HTR-8/SVneo (cell line): ENCODE measurements at regions not wholly inside any gene's neighbourhood (a gene's known extent, or its start where the extent isn't known, plus 50 kb on each side); places are given as distances from the start of the nearest gene placed in this dataset.
"Not testable (repeated sequence)": the region's sequence is repeated elsewhere in the genome, so short reads cannot be mapped to it uniquely, and the experiment has no call there.

Source experiments
- DNase-seq: peaks from one replicate; pipeline ENCODE4 v3.0.0; 2011; ENCODE audit warnings: low spot score, mixed read lengths; ENCODE audit not compliant: insufficient read length
- FAIRE-seq: peaks from 2 replicates; lab custom pipeline; 2011; peaks lifted over from hg19 to GRCh38; lab: Jason Lieb, UNC

- no peak for DNase-seq
- FAIRE-seq: no peak
Observed at GRCh38 chr10:52472406-52473146, 158.5 kb downstream of the DKK1 start.

DNA sequence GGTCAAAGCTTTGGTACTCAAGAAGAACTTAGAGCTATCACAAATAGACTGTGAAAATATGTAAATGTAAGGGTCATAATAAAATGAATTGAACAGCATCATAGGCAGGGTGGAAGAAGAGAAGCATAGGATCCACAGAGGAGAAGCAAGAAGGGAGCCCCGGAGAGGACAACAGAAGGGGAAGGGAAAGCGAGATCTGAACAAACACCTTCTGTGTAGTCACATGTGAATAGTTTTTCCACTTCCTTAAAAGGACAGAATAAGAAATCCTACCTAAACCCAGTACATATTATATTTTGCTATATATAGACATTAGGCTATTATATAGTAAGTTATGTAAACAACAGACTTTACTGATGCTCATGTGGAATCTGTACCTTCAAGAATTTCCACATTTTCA, 160.2 kb downstream of the DKK1 start:
- no peak for DNase-seq

DNA sequence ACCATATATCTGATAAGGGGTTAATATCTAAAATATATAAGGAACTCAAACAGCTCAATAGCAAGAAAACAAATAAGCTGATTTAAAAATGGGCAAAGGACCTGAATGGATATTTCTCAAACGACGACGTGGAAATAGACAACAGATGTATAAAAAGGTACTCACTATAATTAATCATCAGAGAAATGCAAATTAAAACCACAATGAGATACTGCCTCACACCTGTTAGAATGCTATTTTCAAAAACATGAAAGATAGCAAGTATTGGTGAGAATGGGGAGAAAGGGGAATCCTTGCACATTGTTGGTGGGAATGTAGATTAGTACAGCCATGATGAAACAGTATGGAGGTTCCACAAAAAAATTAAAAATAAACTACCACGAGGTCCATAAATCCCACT, 163.2 kb downstream of the DKK1 start:
- DNase-seq: no peak
- FAIRE-seq: no peak

More for the DNA sequence above, 160.2 kb downstream of the DKK1 start:
- no peak for FAIRE-seq

- DNase-seq (no peak), FAIRE-seq (no peak)
Observed at GRCh38 chr10:52479567-52479966, 165.5 kb downstream of the DKK1 start.

- FAIRE-seq: no peak
- no peak for DNase-seq
Observed at GRCh38 chr10:52481986-52482555, 168.0 kb downstream of the DKK1 start.

GRCh38 chr10:52483587-52483986, 169.5 kb downstream of the DKK1 start:
- FAIRE-seq: no peak

DNA sequence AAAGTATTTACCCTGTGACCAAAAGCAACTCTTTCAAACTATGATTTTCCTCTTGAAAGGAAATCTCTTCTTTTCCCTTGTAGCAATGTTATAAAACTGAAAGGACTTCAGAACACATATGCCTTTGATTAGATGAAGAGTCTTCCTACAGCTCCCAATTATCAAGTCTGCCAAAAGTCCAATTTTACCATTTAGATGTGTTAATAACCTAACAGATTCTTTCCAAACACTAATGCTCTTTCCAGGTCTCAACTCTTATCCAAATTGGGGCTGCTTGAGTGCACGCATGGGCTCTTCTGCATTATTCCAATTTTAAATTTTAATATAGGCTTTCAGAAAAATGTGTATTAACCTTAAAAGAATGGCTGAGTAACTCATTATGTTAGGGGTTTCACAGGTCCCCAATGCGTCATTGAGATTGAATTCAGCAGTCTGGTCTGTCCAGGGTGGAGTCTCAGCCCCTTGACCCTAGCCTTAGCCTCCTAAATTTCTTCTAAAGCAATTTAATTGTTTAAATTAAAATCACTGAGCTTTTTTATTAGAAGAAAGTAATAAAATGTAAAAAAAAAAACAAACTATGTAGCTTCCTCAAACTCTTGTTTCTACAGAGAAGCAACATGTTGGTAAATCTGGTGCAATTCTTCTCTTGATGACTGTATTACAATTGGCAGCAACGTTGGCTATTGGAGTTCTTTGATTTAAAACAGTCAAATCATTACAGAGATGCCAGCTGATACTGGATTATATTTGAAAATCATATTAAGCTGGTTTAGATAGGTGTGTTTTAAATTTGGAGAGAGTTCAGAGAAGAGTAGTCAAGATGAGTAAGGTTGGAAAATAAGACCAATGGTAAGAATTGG, 170.4 kb downstream of the DKK1 start:
- FAIRE-seq (no peak), DNase-seq (no peak)

More at GRCh38 chr10:52483587-52483986, 169.5 kb downstream of the DKK1 start:
- DNase-seq: no peak

- DNase-seq (no peak), FAIRE-seq (no peak)
Observed at GRCh38 chr10:52485462-52485861, 171.4 kb downstream of the DKK1 start.

DNA sequence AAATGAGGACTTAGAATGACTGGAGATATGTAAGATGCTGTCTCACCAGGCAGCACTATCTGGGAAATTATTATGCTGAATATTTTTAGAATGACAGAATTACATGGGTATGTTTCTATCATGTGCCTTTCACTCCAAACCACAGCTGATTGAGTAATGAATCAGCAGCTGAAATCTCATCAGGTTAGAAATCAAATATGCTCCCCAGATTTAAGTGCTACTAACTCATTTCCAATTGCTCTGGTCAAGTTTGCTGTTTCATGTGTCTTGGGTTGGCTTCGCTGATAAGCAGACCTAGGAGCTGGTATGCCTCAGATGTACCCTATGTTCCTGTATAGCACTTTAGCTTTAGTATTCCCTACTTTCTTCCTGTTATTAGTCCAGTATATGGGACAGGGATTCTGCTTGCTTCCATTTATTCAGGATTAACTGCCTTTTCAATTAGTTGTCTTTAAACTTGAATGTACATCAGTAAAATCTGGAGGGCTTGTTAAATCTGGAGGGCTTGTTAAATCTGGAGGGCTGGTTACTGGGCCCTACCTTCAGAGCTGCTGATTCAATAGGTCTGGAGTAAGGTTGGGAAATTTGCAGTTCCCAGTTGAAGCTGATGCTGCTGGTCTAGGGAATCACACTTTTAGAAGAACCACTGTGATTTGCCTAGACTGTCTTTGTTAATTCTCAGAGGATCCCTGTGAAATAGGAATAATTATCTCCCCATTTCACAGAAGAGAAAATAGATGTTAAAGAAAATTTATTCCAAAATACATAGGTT, 172.9 kb downstream of the DKK1 start:
- DNase-seq (peak; percentile 73), FAIRE-seq (peak; percentile 36)

DNA sequence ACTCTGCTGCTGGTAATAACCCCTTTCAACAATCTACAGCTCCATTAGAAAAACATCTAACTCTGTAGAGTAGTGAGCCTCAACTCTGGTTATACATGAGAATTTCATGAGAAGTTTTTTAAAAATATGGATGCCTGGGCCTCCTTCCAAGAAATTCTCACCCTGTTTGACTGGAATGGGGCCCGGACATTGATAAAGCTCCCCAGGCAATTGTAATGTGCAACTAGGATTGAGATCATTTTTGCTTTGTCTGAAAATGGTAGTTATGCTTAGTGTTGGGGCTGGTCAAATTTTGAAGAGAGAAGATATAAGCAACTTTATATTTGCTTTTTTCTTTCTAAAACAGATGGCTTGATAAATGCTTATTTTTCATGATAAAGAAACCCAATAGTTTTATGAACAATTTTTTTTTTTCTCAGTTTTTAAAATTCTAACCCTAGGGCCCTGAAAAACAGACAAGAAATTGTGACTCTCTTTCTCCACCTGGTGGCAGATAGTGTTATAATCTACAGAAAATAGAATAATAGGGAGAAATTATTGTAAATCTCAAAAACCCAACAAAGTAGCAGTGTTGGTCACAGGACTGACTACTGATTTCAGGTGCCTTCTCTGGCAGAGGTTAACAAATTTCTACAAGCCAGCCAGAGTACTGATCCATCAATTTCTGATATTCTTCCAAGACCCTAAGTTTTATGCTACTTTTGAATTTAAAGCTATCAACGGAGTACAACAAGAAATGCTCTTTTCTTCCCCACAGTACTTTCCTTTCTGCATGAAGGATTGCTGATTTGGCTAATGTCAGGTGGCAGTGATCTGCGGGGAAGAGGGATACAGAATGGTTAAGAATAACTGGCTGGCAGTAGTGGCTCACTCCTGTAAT, 174.8 kb downstream of the DKK1 start:
- no peak for DNase-seq

GRCh38 chr10:52491246-52491995, 177.3 kb downstream of the DKK1 start:
- FAIRE-seq: no peak

More for the DNA sequence above, 174.8 kb downstream of the DKK1 start:
- no peak for FAIRE-seq

DNA sequence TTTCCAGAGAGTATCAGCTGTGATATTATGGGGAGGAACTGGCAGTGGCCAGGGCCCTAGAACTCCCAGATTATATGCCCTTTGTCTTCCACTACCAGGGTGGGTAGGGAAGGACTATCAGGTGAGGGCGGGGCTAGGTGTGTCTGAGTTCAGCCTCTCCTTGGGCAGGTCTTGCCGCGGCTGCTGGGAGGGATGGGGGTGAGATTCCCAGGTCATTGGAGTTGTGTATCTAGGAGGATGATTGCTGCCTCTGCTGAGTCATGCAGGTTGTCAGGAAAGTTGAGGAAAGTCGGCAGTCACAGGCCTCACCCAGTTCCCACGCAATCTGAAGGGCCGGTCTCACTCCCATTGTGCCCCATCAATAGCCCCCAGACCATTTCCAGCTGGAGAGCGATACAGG, 185.2 kb downstream of the DKK1 start:
- no peak for FAIRE-seq

More at GRCh38 chr10:52491246-52491995, 177.3 kb downstream of the DKK1 start:
- no peak for DNase-seq

DNA sequence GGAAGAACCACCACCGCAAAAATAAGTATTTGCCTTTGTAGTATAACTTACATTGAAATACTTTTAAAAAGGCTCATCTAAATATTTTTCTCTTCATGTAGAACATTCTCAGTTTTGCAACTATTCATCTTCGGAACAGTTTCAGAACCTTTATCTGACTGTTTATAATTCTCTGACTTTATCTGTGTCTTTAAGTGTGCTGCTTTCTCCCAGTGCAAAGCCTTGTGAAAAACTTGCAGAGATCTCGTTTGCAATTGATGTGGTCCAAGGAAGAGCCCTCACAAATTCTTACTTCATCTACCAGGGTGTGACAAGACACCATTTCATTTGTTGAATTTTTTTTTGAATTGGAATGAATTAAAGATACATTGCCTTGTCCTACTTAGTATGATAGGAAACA, 186.4 kb downstream of the DKK1 start:
- FAIRE-seq (no peak), DNase-seq (no peak)

More for the DNA sequence above, 185.2 kb downstream of the DKK1 start:
- DNase-seq: no peak

- DNase-seq: no peak
- FAIRE-seq: no peak
Observed at GRCh38 chr10:52502237-52502636, 188.2 kb downstream of the DKK1 start.

DNA sequence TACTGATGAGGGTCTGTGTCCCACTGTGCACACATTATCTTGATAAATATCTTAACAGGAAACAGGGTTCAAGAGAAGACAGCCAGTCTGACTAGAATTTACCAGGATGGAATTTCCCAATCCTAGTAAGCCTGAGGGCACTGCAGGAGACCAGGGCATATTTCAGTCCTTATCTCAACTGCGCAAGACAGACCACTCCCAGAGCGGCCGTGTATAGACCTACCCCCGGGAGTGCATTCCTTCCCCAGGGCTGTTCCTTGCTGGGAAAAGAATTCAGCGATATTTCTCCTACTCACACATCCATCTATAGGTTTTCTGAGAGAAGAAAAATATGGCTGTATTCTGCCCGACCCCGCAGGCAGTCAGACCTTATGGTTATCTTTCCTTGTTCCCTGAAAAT, 191.3 kb downstream of the DKK1 start:
- not testable (repeated sequence) for FAIRE-seq, DNase-seq

- no peak for DNase-seq
- FAIRE-seq: no peak
Observed at GRCh38 chr10:52514481-52514880, 200.4 kb downstream of the DKK1 start.

DNA sequence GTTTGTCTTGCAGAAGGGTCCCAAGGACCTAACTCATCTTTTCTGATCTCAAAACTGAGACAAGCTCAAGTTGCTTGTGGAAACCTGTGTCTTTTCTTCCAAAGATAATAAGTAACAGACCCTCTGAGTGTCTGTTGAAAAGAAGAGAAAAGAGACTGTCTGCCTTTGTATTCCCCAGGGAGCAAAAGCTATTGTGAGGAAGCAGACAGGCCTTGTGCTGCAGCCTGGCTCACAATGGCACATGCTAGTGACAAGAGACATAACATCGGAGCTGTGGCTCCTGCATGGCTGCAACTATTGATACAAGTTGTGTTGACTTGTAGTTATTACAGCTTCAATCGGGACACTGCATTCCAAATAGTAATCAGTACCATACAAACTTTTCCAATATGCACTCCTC, 202.9 kb downstream of the DKK1 start:
- FAIRE-seq: peak; percentile 4

DNA sequence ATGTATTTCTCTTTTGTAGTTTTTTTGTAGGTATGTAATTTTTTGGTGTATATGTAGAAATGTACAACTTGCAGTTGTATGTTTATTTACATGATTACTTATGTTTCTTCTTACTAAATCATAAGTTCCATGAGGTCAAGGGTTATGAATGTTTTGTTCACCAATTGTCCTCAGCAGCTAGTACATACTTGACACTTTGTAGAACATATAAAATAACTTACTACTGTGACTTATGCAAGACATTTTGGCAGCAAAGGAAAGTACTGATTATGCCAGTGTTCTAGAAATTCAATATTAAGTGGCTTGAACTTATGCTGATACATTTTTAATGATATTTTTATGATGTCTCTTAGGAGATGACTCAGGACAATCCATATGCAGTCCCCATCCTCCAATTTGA, 209.6 kb downstream of the DKK1 start:
- FAIRE-seq (no peak), DNase-seq (no peak)

More for the DNA sequence above, 202.9 kb downstream of the DKK1 start:
- DNase-seq: no peak
